Tibial artery (tissue), 4 donors: ENCODE measurements at regions not wholly inside any gene's neighbourhood (a gene's known extent, or its start where the extent isn't known, plus 50 kb on each side); places are given as distances from the start of the nearest gene placed in this dataset.

Experiments
- DNase-seq, 2 donors: peaks; one replicate each; pipeline ENCODE4 v3.0.0-alpha.2; 2019
- H3K27ac ChIP-seq, 2 donors: fragments of 200-600 bp; sonication (generic) in 1 of 2; 1 replicate in 1 of 2; 2 replicates in 1 of 2; pipeline ENCODE4 v1.5.1; 2018 to 2019; ENCODE audit warnings: mild to moderate bottlenecking in 1 of 2
- H3K27me3 ChIP-seq, 2 donors: fragments of 200-600 bp; sonication (generic) in 1 of 2; one replicate each; pipeline versions ENCODE4 v1.5.1 to v1.6.0; 2016 to 2019
- H3K36me3 ChIP-seq, 3 donors: fragments of 200-600 bp; sonication (generic) in 2 of 3; one replicate each; pipeline ENCODE4 v1.5.1; 2016 to 2019; ENCODE audit warnings: mild to moderate bottlenecking in 2 of 3
- H3K4me1 ChIP-seq, 4 donors: fragments of 200-600 bp; sonication (generic) in 2 of 4; 1 replicate in 3 of 4; 2 replicates in 1 of 4; pipeline ENCODE4 v1.5.1; 2016 to 2019
- H3K4me3 ChIP-seq, 2 donors: fragments of 200-600 bp; sonication (generic) in 1 of 2; 1 replicate in 1 of 2; 2 replicates in 1 of 2; pipeline ENCODE4 v1.5.1; 2018 to 2019; ENCODE audit warnings: mild to moderate bottlenecking in 2 of 2
- H3K9me3 ChIP-seq, 3 donors: fragments of 200-600 bp; sonication (generic) in 1 of 3; one replicate each; pipeline ENCODE4 v1.5.1; 2016 to 2019
- CTCF ChIP-seq, 2 experiments: fragments of 200-600 bp in 1 of 2; fragments of 450-650 bp in 1 of 2; IDR thresholded peaks; one replicate each; pipeline ENCODE4 v1.5.1; 2017 to 2019; ENCODE audit warnings: antibody characterized with exemption in 2 of 2, mild to moderate bottlenecking in 1 of 2, moderate library complexity in 1 of 2
- intact Hi-C: fragments of 100-400 bp; cut with DNase I; formaldehyde crosslinking; loops from one replicate; pipeline ENCODE4 v1.15.0; 2023; ENCODE audit warnings: low total_unique reads

GRCh38 chr18:55014095-55014494 lies 54.8 kb upstream of the CCDC68 start:
- Histone ChIP-seq H3K4me1 (no peaks in the 10 kb centered on the region), H3K9me3 (no peaks in the 10 kb centered on the region), H3K4me3 (no peak overlapping the region), H3K27me3 (no peaks in the 10 kb centered on the region), H3K27ac (no peak overlapping the region), H3K36me3 (no peaks in the 10 kb centered on the region)
- intact Hi-C loops, result no loop called here
- no peak for DNase-seq
- TF ChIP-seq CTCF (IDR thresholded peaks at IDR 0.05), result no peak

- intact Hi-C loops, result no loop called here
- Histone ChIP-seq H3K27ac (no peak overlapping the region), H3K9me3 (no peaks in the 10 kb centered on the region), H3K36me3 (no peaks in the 10 kb centered on the region), H3K4me1 (no peaks in the 10 kb centered on the region), H3K4me3 (no peak overlapping the region), H3K27me3 (no peaks in the 10 kb centered on the region)
- no peak for DNase-seq
- TF ChIP-seq CTCF (IDR thresholded peaks at IDR 0.05), result no peak
These were observed 54.4 kb upstream of the CCDC68 start for GRCh38 chr18:55013685-55014084.

GRCh38 chr18:55013086-55013485 lies 53.8 kb upstream of the CCDC68 start:
- intact Hi-C loops, result no loop called here
- Histone ChIP-seq H3K27ac (no peak overlapping the region), H3K4me3 (no peak overlapping the region), H3K4me1 (no peaks in the 10 kb centered on the region), H3K36me3 (no peaks in the 10 kb centered on the region), H3K27me3 (no peaks in the 10 kb centered on the region), H3K9me3 (no peaks in the 10 kb centered on the region)
- DNase-seq, result no peak
- TF ChIP-seq CTCF (IDR thresholded peaks at IDR 0.05), result no peak

GRCh38 chr18:55012008-55012407 lies 52.7 kb upstream of the CCDC68 start:
- Histone ChIP-seq H3K27me3 (no peaks in the 10 kb centered on the region), H3K4me1 (no peaks in the 10 kb centered on the region), H3K36me3 (no peaks in the 10 kb centered on the region), H3K27ac (no peak overlapping the region), H3K4me3 (no peak overlapping the region), H3K9me3 (no peaks in the 10 kb centered on the region)
- DNase-seq, result no peak
- intact Hi-C loops, result no loop called here
- TF ChIP-seq CTCF (IDR thresholded peaks at IDR 0.05), result no peak
